A549 (cell line): ENCODE measurements at regions not wholly inside any gene's neighbourhood (a gene's known extent, or its start where the extent isn't known, plus 50 kb on each side); places are given as distances from the start of the nearest gene placed in this dataset.

ENCODE experiments used
- ATAC-seq, 2 experiments: fragments of 200-7000 bp in 1 of 2; fragments of >200 bp in 1 of 2; cut with Nextera tagmentation in 1 of 2; cut with Tn5 transposase in 1 of 2; 3 replicates each; pipeline versions ENCODE4 v1.8.0 to v1.9.1; 2018 to 2020; ENCODE audit warnings: mild to moderate bottlenecking in 1 of 2, moderate library complexity in 1 of 2
- CTCF ChIA-PET: fragments of 300-600 bp; sonication (Branson Sonifier 250); formaldehyde crosslinking; extraction: SDS; loops from one replicate; lab custom pipeline; 2021; ENCODE audit warnings: antibody characterized with exemption, inconsistent platforms; lab: Yijun Ruan, JAX
- POLR2A ChIA-PET: fragments of 350-600 bp; formaldehyde crosslinking; extraction: SDS; loops from one replicate; lab custom pipeline; 2021; ENCODE audit warnings: antibody characterized with exemption, inconsistent platforms; lab: Yijun Ruan, JAX
- DNase-seq, 2 experiments: peaks; one replicate each; pipeline versions ENCODE4 v3.0.0 to v3.0.0-alpha.2; 2011 to 2016; ENCODE audit warnings: low read depth in 1 of 2, low spot score in 1 of 2
- FAIRE-seq: peaks from 2 replicates; lab custom pipeline; 2011; peaks lifted over from hg19 to GRCh38; lab: Jason Lieb, UNC
- H3K27ac ChIP-seq, 2 experiments: fragments of >200 bp; sonication (Bioruptor Twin); formaldehyde crosslinking; 3 replicates each; pipeline ENCODE4 v1.5.1; 2016 to 2017
- H3K4me1 ChIP-seq: fragments of >200 bp; sonication (Bioruptor Twin); formaldehyde crosslinking; 3 replicates; pipeline ENCODE4 v1.6.1; 2016
- H3K4me2 ChIP-seq: fragments of >200 bp; sonication (Bioruptor Twin); formaldehyde crosslinking; 3 replicates; pipeline ENCODE4 v1.6.1; 2016
- H3K4me3 ChIP-seq: fragments of >200 bp; sonication (Bioruptor Twin); formaldehyde crosslinking; 3 replicates; pipeline ENCODE4 v1.5.1; 2016
- H3K9me3 ChIP-seq: fragments of >200 bp; sonication (Bioruptor Twin); formaldehyde crosslinking; 3 replicates; pipeline ENCODE4 v1.6.1; 2016
- BCL3 ChIP-seq: fragments of >200 bp; sonication (Bioruptor Twin); formaldehyde crosslinking; IDR thresholded peaks from 3 replicates; pipeline ENCODE4 v1.6.1; 2016
- BHLHE40 ChIP-seq: IDR thresholded peaks from 2 replicates; pipeline ENCODE4 v1.6.1; 2012; ENCODE audit warnings: low read depth, low read length, inconsistent platforms
- CBX8 ChIP-seq: fragments of 200-600 bp; sonication (generic); IDR thresholded peaks from 2 replicates; pipeline ENCODE4 v1.6.1; 2016
- CHD2 ChIP-seq: fragments of 150-350 bp; IDR thresholded peaks from 2 replicates; pipeline ENCODE4 v1.6.1; 2014; ENCODE audit warnings: low read length; ENCODE audit not compliant: partially characterized antibody
- CHD4 ChIP-seq: fragments of 200-600 bp; sonication (generic); IDR thresholded peaks from 2 replicates; pipeline ENCODE4 v1.6.1; 2016; ENCODE audit warnings: antibody characterized with exemption, mild to moderate bottlenecking, borderline replicate concordance
- CTCF ChIP-seq: fragments of >200 bp; sonication (Bioruptor Twin); formaldehyde crosslinking; IDR thresholded peaks from 3 replicates; pipeline ENCODE4 v1.5.1; 2016
- E2F6 ChIP-seq: IDR thresholded peaks from 2 replicates; pipeline ENCODE4 v1.6.1; 2012; ENCODE audit warnings: low read depth, borderline replicate concordance
- FOSB ChIP-seq: fragments of 250-450 bp; sonication (Bioruptor Pico); IDR thresholded peaks from 2 replicates; pipeline ENCODE4 v1.5.0; 2020; ENCODE audit warnings: mild to moderate bottlenecking, moderate library complexity
- FOXS1 ChIP-seq: fragments of 250-450 bp; sonication (Bioruptor Pico); IDR thresholded peaks from 2 replicates; pipeline ENCODE4 v1.5.0; 2020; ENCODE audit warnings: mild to moderate bottlenecking, moderate library complexity
- HES2 ChIP-seq: fragments of >200 bp; sonication (Bioruptor Twin); formaldehyde crosslinking; IDR thresholded peaks from 2 replicates; pipeline ENCODE4 v1.6.1; 2016
- HEYL ChIP-seq: fragments of 250-450 bp; sonication (Bioruptor Pico); IDR thresholded peaks from 2 replicates; pipeline ENCODE4 v1.8.0; 2021; ENCODE audit warnings: mild to moderate bottlenecking, moderate library complexity
- HOXB5 ChIP-seq: fragments of 250-450 bp; sonication (Bioruptor Pico); IDR thresholded peaks from 2 replicates; pipeline ENCODE4 v1.5.0; 2020; ENCODE audit warnings: mild to moderate bottlenecking, moderate library complexity
- KDM1A ChIP-seq: fragments of 200-600 bp; sonication (generic); IDR thresholded peaks from 2 replicates; pipeline ENCODE4 v1.6.1; 2016; ENCODE audit warnings: low read depth, mild to moderate bottlenecking
- MAFK ChIP-seq: fragments of 450-650 bp; IDR thresholded peaks from 2 replicates; pipeline ENCODE4 v1.6.1; 2014; ENCODE audit not compliant: partially characterized antibody
- MAX ChIP-seq: IDR thresholded peaks from 2 replicates; pipeline ENCODE4 v1.6.1; 2012
- NFE2L2 ChIP-seq: fragments of 150-350 bp; conservative IDR thresholded peaks from 2 replicates; pipeline ENCODE4 v1.6.1; 2014; ENCODE audit warnings: low read length
- NPAS2 ChIP-seq: fragments of 250-450 bp; sonication (Bioruptor Pico); IDR thresholded peaks from 2 replicates; pipeline ENCODE4 v1.8.0; 2022; ENCODE audit warnings: mild to moderate bottlenecking, moderate library complexity, borderline replicate concordance
- PBX3 ChIP-seq: IDR thresholded peaks from 2 replicates; pipeline ENCODE4 v1.6.1; 2012
- PHF8 ChIP-seq: fragments of 200-600 bp; sonication (generic); IDR thresholded peaks from 2 replicates; pipeline ENCODE4 v1.6.1; 2016; ENCODE audit warnings: low read depth, mild to moderate bottlenecking, antibody characterized with exemption, moderate library complexity, borderline replicate concordance
- RCOR1 ChIP-seq: fragments of 150-350 bp; IDR thresholded peaks from 2 replicates; pipeline ENCODE4 v1.6.1; 2014; ENCODE audit warnings: antibody characterized with exemption, low read length, low read depth
- TP53 ChIP-seq: fragments of 250-450 bp; sonication (Bioruptor Pico); IDR thresholded peaks from 2 replicates; pipeline ENCODE4 v1.5.0; 2021; ENCODE audit warnings: mild to moderate bottlenecking, moderate library complexity
- USF2 ChIP-seq: fragments of 450-650 bp; IDR thresholded peaks from 2 replicates; pipeline ENCODE4 v1.6.1; 2014; ENCODE audit warnings: antibody characterized with exemption
- ZC3H11A ChIP-seq: fragments of 450-650 bp; IDR thresholded peaks from 2 replicates; pipeline ENCODE4 v1.6.1; 2014; ENCODE audit warnings: antibody characterized with exemption, mild to moderate bottlenecking
- ZNF302 ChIP-seq: fragments of 250-450 bp; sonication (Bioruptor Pico); IDR thresholded peaks from 2 replicates; pipeline ENCODE4 v1.9.0; 2021; ENCODE audit warnings: inconsistent platforms, mild to moderate bottlenecking, moderate library complexity
- WGBS: methylation state at CpG from one replicate; pipeline ENCODE4 v1.1.6; 2017; ENCODE audit errors: missing lambda C conversion rate; 5-methylcytosine and 5-hydroxymethylcytosine counted together

GRCh38 chr20:10940941-10941340 is 267.1 kb upstream of the JAG1 start:
- POLR2A ChIA-PET: no interaction called here
- DNase-seq (no peak), ATAC-seq (no peak), FAIRE-seq (no peak)
- Histone ChIP-seq H3K27ac (no peak overlapping the region), H3K9me3 (no peaks in the 10 kb centered on the region), H3K4me2 (no peak overlapping the region)
- 93% methylated on average over 4 of the region's 4 CpGs for WGBS
- no peak for TF ChIP-seq RCOR1
- no peak for TF ChIP-seq FOSB
- TF ChIP-seq HES2: no peak
- TF ChIP-seq KDM1A: no peak
- TF ChIP-seq TP53: no peak
- no peak for TF ChIP-seq CBX8
- TF ChIP-seq CHD4: no peak
- TF ChIP-seq ZNF302 (CRISPR knock-in tag): no peak
- no peak for TF ChIP-seq MAX
- TF ChIP-seq PBX3: no peak
- TF ChIP-seq BCL3: no peak
- TF ChIP-seq, all 56 proteins: peak for 0
- Histone ChIP-seq H3K4me1 (peaks cover 9% of the 10 kb centered on the region), H3K4me3 (no peak overlapping the region)
- CTCF ChIA-PET: no interaction called here

- ATAC-seq (no peak), FAIRE-seq (no peak), DNase-seq (no peak)
- H3K4me3 ChIP-seq: no peak overlapping the region
- H3K4me2 ChIP-seq: no peak overlapping the region
- no peak overlapping the region for H3K27ac ChIP-seq
- H3K9me3 ChIP-seq: no peaks in the 10 kb centered on the region
- no peak for TF ChIP-seq HES2
- TF ChIP-seq TP53: no peak
- no peak for TF ChIP-seq USF2
- TF ChIP-seq PBX3: no peak
- no peak for TF ChIP-seq NFE2L2
- no peak for TF ChIP-seq E2F6
- TF ChIP-seq CHD2: no peak
- no peak for TF ChIP-seq CTCF
- no peak for TF ChIP-seq NPAS2 (CRISPR knock-in tag)
- TF ChIP-seq MAX: no peak
- TF ChIP-seq PHF8: no peak
- no peak for TF ChIP-seq HEYL
- TF ChIP-seq ZC3H11A: no peak
- no peak for TF ChIP-seq MAFK
- TF ChIP-seq BHLHE40: no peak
- TF ChIP-seq CHD4: no peak
- TF ChIP-seq HOXB5 (CRISPR knock-in tag): no peak
- TF ChIP-seq FOXS1 (CRISPR knock-in tag): no peak
- 58% methylated on average over 4 of the region's 4 CpGs for WGBS
- ChIA-PET POLR2A (no interaction called here), CTCF (interaction anchor here (0.5 to 1.0 kb wide), 4 partner anchors 10 to 38 kb away, joined by 3 to 4 read pairs (median 4); no protein-coding TSS in a partner anchor)
- peaks cover 9% of the 10 kb centered on the region for H3K4me1 ChIP-seq
These were observed 270.0 kb upstream of the JAG1 start for GRCh38 chr20:10943686-10944265.
